Mesenchymal stem cell (in vitro differentiated cells and primary cell): ENCODE measurements at regions not wholly inside any gene's neighbourhood (a gene's known extent, or its start where the extent isn't known, plus 50 kb on each side); places are given as distances from the start of the nearest gene placed in this dataset.
A peak's percentile ranks its signal among the peaks of the same experiment; 100 is the strongest.
"Not testable (repeated sequence)": the region's sequence is repeated elsewhere in the genome, so short reads cannot be mapped to it uniquely, and the experiment has no call there.

Source experiments
- DNase-seq: peaks from one replicate; pipeline ENCODE4 v3.0.0-alpha.2; 2013
- H2AFZ ChIP-seq: one replicate; pipeline ENCODE4 v1.6.1; 2013; ENCODE audit warnings: low read depth, mild to moderate bottlenecking, control low read depth, inconsistent platforms, low read length, moderate library complexity
- H2AK5ac ChIP-seq: 2 replicates; pipeline ENCODE4 v1.6.1; 2013; ENCODE audit warnings: low read length, moderate library complexity, mild to moderate bottlenecking, inconsistent platforms; ENCODE audit not compliant: severe bottlenecking
- H2BK120ac ChIP-seq: one replicate; pipeline ENCODE4 v1.6.1; 2013; ENCODE audit warnings: low read depth, mild to moderate bottlenecking, inconsistent platforms, low read length, moderate library complexity
- H2BK12ac ChIP-seq, 2 experiments: one replicate each; pipeline ENCODE4 v1.6.1; 2013; ENCODE audit warnings: inconsistent platforms in 2 of 2, low read length in 2 of 2, mild to moderate bottlenecking in 2 of 2, moderate library complexity in 2 of 2, control low read depth in 1 of 2
- H2BK15ac ChIP-seq: one replicate; pipeline ENCODE4 v1.6.1; 2013; ENCODE audit warnings: mild to moderate bottlenecking, low read depth, inconsistent platforms; ENCODE audit not compliant: poor library complexity, severe bottlenecking
- H2BK5ac ChIP-seq: 2 replicates; pipeline ENCODE4 v1.6.1; 2013; ENCODE audit warnings: low read depth, mild to moderate bottlenecking, low read length, control low read depth, inconsistent platforms; ENCODE audit not compliant: poor library complexity, severe bottlenecking
- H3K14ac ChIP-seq, 2 experiments: one replicate each; pipeline ENCODE4 v1.6.1; 2013; ENCODE audit warnings: inconsistent platforms in 2 of 2, low read length in 2 of 2, control low read depth in 1 of 2, mild to moderate bottlenecking in 1 of 2, moderate library complexity in 1 of 2
- H3K18ac ChIP-seq, 2 experiments: one replicate each; pipeline ENCODE4 v1.6.1; 2013; ENCODE audit warnings: inconsistent platforms in 2 of 2, low read length in 2 of 2, control low read depth in 1 of 2, low read depth in 1 of 2, mild to moderate bottlenecking in 1 of 2
- H3K23ac ChIP-seq, 2 experiments: one replicate each; pipeline ENCODE4 v1.6.1; 2013; ENCODE audit warnings: inconsistent platforms in 2 of 2, low read length in 2 of 2, mild to moderate bottlenecking in 2 of 2, moderate library complexity in 2 of 2, control low read depth in 1 of 2
- H3K27ac ChIP-seq: 2 replicates; pipeline ENCODE4 v1.5.1; 2013; ENCODE audit warnings: mild to moderate bottlenecking, moderate library complexity, low read length, control low read depth, inconsistent platforms; ENCODE audit not compliant: poor library complexity, severe bottlenecking
- H3K27me3 ChIP-seq, 2 experiments: 2 replicates each; pipeline versions ENCODE4 v1.6.1 to v1.7.0; 2013; ENCODE audit warnings: low read length in 2 of 2, mild to moderate bottlenecking in 2 of 2, moderate library complexity in 2 of 2, control low read depth in 1 of 2, inconsistent platforms in 1 of 2; ENCODE audit not compliant: control insufficient read depth in 1 of 2, insufficient read depth in 1 of 2
- H3K36me3 ChIP-seq, 2 experiments: 2 replicates each; pipeline versions ENCODE4 v1.6.1 to v1.7.0; 2013; ENCODE audit warnings: low read length in 2 of 2, control low read depth in 1 of 2, inconsistent platforms in 1 of 2, low read depth in 1 of 2, mild to moderate bottlenecking in 1 of 2; ENCODE audit not compliant: insufficient read depth in 2 of 2, control insufficient read depth in 1 of 2
- H3K4ac ChIP-seq, 2 experiments: one replicate each; pipeline ENCODE4 v1.6.1; 2013; ENCODE audit warnings: inconsistent platforms in 2 of 2, low read length in 2 of 2, mild to moderate bottlenecking in 2 of 2, moderate library complexity in 2 of 2, control low read depth in 1 of 2, low read depth in 1 of 2
- H3K4me1 ChIP-seq: 2 replicates; pipeline ENCODE4 v1.6.1; 2013; ENCODE audit warnings: low read depth, low read length, control low read depth; ENCODE audit not compliant: control insufficient read depth, insufficient read depth
- H3K4me2 ChIP-seq: 2 replicates; pipeline ENCODE4 v1.6.1; 2013; ENCODE audit warnings: low read length, mild to moderate bottlenecking, inconsistent platforms; ENCODE audit not compliant: poor library complexity, severe bottlenecking
- H3K4me3 ChIP-seq, 2 experiments: 2 replicates each; pipeline versions ENCODE4 v1.5.1 to v1.7.0; 2013; ENCODE audit warnings: low read length in 2 of 2, mild to moderate bottlenecking in 2 of 2, control low read depth in 1 of 2, low read depth in 1 of 2; ENCODE audit not compliant: insufficient read depth in 1 of 2
- H3K79me1 ChIP-seq: replicated peaks from 2 replicates; pipeline ENCODE4 v1.6.1; 2013; ENCODE audit warnings: mild to moderate bottlenecking, control low read depth, low read length, inconsistent platforms; ENCODE audit not compliant: poor library complexity, severe bottlenecking
- H3K9ac ChIP-seq: 2 replicates; pipeline ENCODE4 v1.7.0; 2013; ENCODE audit warnings: mild to moderate bottlenecking, low read length, moderate library complexity
- H3K9me3 ChIP-seq: 2 replicates; pipeline ENCODE4 v1.7.0; 2013; ENCODE audit warnings: mild to moderate bottlenecking, low read length; ENCODE audit not compliant: control insufficient read depth
- H4K8ac ChIP-seq: one replicate; pipeline ENCODE4 v1.6.1; 2013; ENCODE audit warnings: inconsistent platforms, mild to moderate bottlenecking, low read length, moderate library complexity
- H4K91ac ChIP-seq: one replicate; pipeline ENCODE4 v1.6.1; 2013; ENCODE audit warnings: mild to moderate bottlenecking, low read length, inconsistent platforms
- WGBS: methylation state at CpG from one replicate; pipeline ENCODE4 v1.1.7; 2013; ENCODE audit warnings: mixed read lengths; 5-methylcytosine and 5-hydroxymethylcytosine counted together

DNA sequence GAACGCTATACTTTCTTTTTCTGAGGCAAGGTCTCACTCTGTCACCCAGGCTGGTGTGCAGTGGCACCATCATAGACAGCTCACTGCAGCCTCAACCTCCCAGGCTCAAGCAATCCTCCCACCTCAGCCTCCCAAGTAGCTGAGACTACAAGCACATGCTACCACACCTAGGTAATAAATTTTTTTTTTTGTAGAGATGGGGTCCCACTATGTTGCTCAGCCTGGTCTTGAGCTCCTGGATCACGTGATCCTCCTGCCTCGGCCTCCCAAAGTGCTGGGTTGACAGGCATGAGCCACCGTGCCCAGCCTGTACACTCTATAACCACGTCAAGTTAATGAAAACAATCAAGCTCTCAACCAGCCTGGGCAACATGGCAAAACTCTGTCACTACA, 127.1 kb upstream of the VOPP1 start:
- H3K4me2 ChIP-seq, H3K27ac ChIP-seq, H2BK12ac ChIP-seq, H4K91ac ChIP-seq, H3K79me1 ChIP-seq, DNase-seq, H3K4me1 ChIP-seq, H3K14ac ChIP-seq, H4K8ac ChIP-seq, H3K23ac ChIP-seq, H3K27me3 ChIP-seq, H2BK120ac ChIP-seq, H3K36me3 ChIP-seq, H3K9me3 ChIP-seq, H2BK15ac ChIP-seq, H2BK5ac ChIP-seq, H3K18ac ChIP-seq, H3K4ac ChIP-seq, H3K9ac ChIP-seq, H2AFZ ChIP-seq, H2AK5ac ChIP-seq, H3K4me3 ChIP-seq: not testable (repeated sequence)
- 51% methylated on average over 4 of the region's 5 CpGs for WGBS

DNA sequence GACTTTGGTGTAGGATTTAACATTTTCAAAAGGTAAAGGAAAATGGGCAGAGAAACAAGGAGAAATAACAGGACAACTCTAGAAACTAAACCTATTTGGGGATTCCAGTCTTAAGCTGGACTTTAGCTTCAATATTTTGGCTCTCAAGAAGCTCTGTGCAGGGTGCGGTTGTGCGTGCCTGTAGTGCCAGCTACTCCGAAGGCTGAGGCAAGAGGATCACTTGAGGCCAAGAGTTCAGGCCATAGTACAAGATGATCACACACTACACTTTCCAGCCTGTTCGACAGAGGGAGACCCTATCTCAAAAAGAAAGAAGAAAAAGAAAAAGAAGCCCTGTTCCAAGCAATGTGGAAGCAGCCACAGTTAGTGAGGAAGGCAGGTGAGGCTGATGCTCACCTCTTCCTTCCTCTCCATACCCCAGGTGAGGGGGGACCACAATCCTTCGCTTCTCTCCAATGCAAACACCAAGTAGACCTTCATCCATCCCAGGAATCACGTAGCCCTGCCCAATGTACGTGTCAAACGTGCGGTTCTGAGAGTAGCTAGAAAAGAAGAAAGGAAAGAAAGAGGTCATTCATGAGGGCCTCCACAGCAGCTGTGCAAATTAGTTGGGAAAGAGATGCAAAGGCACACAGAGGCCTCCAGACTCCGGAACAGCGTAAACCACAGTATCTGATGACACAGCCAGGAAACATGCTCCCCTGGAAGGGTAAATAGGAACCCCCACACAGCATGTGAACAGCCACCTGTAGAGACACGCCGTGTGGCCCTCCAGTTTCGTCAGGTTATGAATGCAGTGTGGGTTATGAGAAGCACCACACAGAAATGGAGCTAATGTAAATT, 126.5 kb upstream of the VOPP1 start:
- not testable (repeated sequence) for H2BK120ac ChIP-seq, H3K36me3 ChIP-seq, H2AFZ ChIP-seq, H3K4me2 ChIP-seq, H2BK5ac ChIP-seq, H4K91ac ChIP-seq, DNase-seq, H2BK15ac ChIP-seq, H3K14ac ChIP-seq, H3K79me1 ChIP-seq, H3K9ac ChIP-seq, H4K8ac ChIP-seq, H3K4me1 ChIP-seq, H3K9me3 ChIP-seq, H2AK5ac ChIP-seq, H3K27me3 ChIP-seq, H3K23ac ChIP-seq, H3K4me3 ChIP-seq, H2BK12ac ChIP-seq, H3K4ac ChIP-seq, H3K18ac ChIP-seq
- H3K27ac ChIP-seq = peak overlapping the region; percentile 71
- WGBS = 88% methylated on average over 5 of the region's 14 CpGs

DNA sequence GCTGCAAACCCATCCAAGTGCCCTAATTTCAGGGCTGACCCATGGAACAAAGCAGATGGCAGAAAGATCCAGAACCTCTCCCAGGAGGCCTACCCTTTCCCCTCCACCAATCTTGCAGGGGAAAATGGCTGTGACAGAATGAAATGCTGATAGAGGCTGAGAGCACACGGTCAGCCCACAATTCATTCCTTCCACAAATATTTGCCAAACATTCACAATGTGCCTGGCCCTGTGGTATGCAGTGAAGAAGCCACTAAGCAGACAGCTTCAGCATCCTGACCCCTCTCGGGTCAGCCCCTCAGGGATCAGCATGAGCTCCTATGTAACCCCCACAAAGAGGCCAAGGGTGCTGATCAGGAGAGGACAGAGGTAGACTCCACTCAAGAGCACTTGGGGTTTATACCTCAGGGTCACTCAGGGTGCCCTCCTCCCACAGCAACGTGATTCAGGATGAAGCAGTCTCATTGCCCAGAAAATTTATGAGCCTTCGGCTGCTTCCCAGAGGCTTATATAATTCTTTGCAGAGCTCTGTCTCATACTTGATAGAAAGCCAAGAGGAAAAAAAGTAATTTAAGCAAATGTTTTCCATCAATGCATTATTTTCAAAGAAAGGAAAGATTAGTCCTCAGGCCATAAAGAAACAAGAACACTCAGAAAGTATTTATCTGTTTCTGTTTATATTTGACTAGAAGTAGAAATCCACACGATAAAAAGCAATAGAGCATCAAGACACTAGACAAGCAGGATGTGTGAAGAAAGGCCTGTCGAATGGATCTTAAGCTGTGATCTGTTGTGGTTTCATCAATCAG, 123.8 kb upstream of the VOPP1 start:
- not testable (repeated sequence) for H2AK5ac ChIP-seq, H2BK15ac ChIP-seq, H3K23ac ChIP-seq, H3K4me3 ChIP-seq, H3K9me3 ChIP-seq, H3K18ac ChIP-seq, H3K27me3 ChIP-seq, H3K14ac ChIP-seq, H3K4me2 ChIP-seq, H3K4ac ChIP-seq, H2AFZ ChIP-seq, H3K9ac ChIP-seq, H3K36me3 ChIP-seq, H2BK5ac ChIP-seq, H3K27ac ChIP-seq, H2BK120ac ChIP-seq, H4K8ac ChIP-seq, H2BK12ac ChIP-seq, H4K91ac ChIP-seq, H3K79me1 ChIP-seq, H3K4me1 ChIP-seq
- WGBS = 36% methylated on average over 2 of the region's 6 CpGs
- DNase-seq = peak; percentile 17

GRCh38 chr7:55694484-55694883, 122.2 kb upstream of the VOPP1 start:
- H2AFZ ChIP-seq, DNase-seq, H3K79me1 ChIP-seq, H3K4me2 ChIP-seq, H4K91ac ChIP-seq, H2BK12ac ChIP-seq, H3K18ac ChIP-seq, H2AK5ac ChIP-seq, H2BK120ac ChIP-seq, H2BK5ac ChIP-seq, H3K27me3 ChIP-seq, H3K14ac ChIP-seq, H3K9me3 ChIP-seq, H3K27ac ChIP-seq, H4K8ac ChIP-seq, H2BK15ac ChIP-seq, H3K4ac ChIP-seq, H3K23ac ChIP-seq, H3K4me1 ChIP-seq, H3K36me3 ChIP-seq, H3K4me3 ChIP-seq, H3K9ac ChIP-seq: not testable (repeated sequence)
- WGBS = 50% methylated on average over 4 of the region's 5 CpGs
